ENCODE measurements at regions not wholly inside any gene's neighbourhood (a gene's known extent, or its start where the extent isn't known, plus 50 kb on each side); places are given as distances from the start of the nearest gene placed in this dataset.

DNA sequence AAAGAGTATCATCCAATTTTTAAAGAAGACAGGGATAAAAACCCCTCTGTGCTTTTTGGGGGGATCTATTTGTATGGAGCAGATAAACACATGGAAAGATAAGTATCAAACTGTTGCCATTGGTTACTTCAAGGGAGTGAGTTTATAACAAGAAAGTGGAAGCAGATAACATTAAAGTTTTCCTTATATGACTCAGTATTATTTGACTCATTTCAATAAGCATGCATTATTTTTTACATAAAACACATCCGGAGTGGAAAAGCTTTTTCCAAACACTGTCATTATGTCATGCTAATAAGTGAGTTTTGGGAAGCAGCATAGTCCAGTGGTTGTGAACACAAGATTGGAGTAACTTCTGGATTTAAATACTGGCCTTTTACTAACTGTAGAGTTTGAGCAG is 452.2 kb downstream of the LTN1 start:
- no peak for TF ChIP-seq POLR2AphosphoS5 (IDR thresholded peaks at IDR 0.05)
- TF ChIP-seq, protein P1, sequence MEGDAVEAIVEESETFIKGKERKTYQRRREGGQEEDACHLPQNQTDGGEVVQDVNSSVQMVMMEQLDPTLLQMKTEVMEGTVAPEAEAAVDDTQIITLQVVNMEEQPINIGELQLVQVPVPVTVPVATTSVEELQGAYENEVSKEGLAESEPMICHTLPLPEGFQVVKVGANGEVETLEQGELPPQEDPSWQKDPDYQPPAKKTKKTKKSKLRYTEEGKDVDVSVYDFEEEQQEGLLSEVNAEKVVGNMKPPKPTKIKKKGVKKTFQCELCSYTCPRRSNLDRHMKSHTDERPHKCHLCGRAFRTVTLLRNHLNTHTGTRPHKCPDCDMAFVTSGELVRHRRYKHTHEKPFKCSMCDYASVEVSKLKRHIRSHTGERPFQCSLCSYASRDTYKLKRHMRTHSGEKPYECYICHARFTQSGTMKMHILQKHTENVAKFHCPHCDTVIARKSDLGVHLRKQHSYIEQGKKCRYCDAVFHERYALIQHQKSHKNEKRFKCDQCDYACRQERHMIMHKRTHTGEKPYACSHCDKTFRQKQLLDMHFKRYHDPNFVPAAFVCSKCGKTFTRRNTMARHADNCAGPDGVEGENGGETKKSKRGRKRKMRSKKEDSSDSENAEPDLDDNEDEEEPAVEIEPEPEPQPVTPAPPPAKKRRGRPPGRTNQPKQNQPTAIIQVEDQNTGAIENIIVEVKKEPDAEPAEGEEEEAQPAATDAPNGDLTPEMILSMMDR (IDR thresholded peaks at IDR 0.05), result no peak
